ENCODE measurements at regions not wholly inside any gene's neighbourhood (a gene's known extent, or its start where the extent isn't known, plus 50 kb on each side); places are given as distances from the start of the nearest gene placed in this dataset.
"Not testable (repeated sequence)": the region's sequence is repeated elsewhere in the genome, so short reads cannot be mapped to it uniquely, and the experiment has no call there.

- H3K4me1 ChIP-seq (ENCODE audit: insufficient read depth, low read length, poor library complexity, severe bottlenecking), result no peaks in the 10 kb centered on the region
- no peak overlapping the region for H2AFZ ChIP-seq (ENCODE audit: low read length)
- H3F3A ChIP-seq (ENCODE audit: low read depth), result no peaks in the 10 kb centered on the region
- no peaks in the 10 kb centered on the region for H3K9me2 ChIP-seq (replicated peaks; ENCODE audit: low read depth, low read length)
- no peaks in the 10 kb centered on the region for H3K79me2 ChIP-seq (ENCODE audit: insufficient read depth, low read length)
- no peaks in the 10 kb centered on the region for H3K36me3 ChIP-seq (ENCODE audit: insufficient read depth, low read length)
- TF ChIP-seq EZH2phosphoT487 (IDR thresholded peaks at IDR 0.05; ENCODE audit: borderline replicate concordance), result no peak
- no peak for TF ChIP-seq CTCF (conservative IDR thresholded peaks at IDR 0.05; ENCODE audit: low read length)
- H3K27me3 ChIP-seq (ENCODE audit: insufficient read depth, low read length, poor library complexity, severe bottlenecking), result no peaks in the 10 kb centered on the region
- H3K9me3 ChIP-seq (ENCODE audit: insufficient read depth, low read depth, low read length), result no peaks in the 10 kb centered on the region
- no peak overlapping the region for H3K4me2 ChIP-seq (ENCODE audit: low read depth, low read length, poor library complexity, severe bottlenecking)
- H3K4me3 ChIP-seq (ENCODE audit: low read length, poor library complexity, severe bottlenecking), result no peak overlapping the region
- H4K20me1 ChIP-seq (ENCODE audit: insufficient read depth, low read length, poor library complexity, severe bottlenecking), result no peaks in the 10 kb centered on the region
- H3K9ac ChIP-seq (ENCODE audit: low read depth, low read length, poor library complexity, severe bottlenecking), result no peak overlapping the region
These were observed 705.1 kb downstream of the XPNPEP1 start for GRCh38 chr10:109218207-109218606.

GRCh38 chr10:109215291-109216075 lies 707.8 kb downstream of the XPNPEP1 start:
- no peaks in the 10 kb centered on the region for H3K9me2 ChIP-seq (replicated peaks; ENCODE audit: low read depth, low read length)

GRCh38 chr10:109214891-109215290 lies 708.4 kb downstream of the XPNPEP1 start:
- not testable (repeated sequence) for H3K27me3 ChIP-seq (ENCODE audit: insufficient read depth, low read length, poor library complexity, severe bottlenecking); H3K4me2 ChIP-seq (ENCODE audit: low read depth, low read length, poor library complexity, severe bottlenecking); H3F3A ChIP-seq (ENCODE audit: low read depth); H3K79me2 ChIP-seq (ENCODE audit: insufficient read depth, low read length); H3K9ac ChIP-seq (ENCODE audit: low read depth, low read length, poor library complexity, severe bottlenecking); H3K9me3 ChIP-seq (ENCODE audit: insufficient read depth, low read depth, low read length); H3K4me1 ChIP-seq (ENCODE audit: insufficient read depth, low read length, poor library complexity, severe bottlenecking); H3K36me3 ChIP-seq (ENCODE audit: insufficient read depth, low read length); H3K9me2 ChIP-seq (replicated peaks; ENCODE audit: low read depth, low read length); H3K4me3 ChIP-seq (ENCODE audit: low read length, poor library complexity, severe bottlenecking); H4K20me1 ChIP-seq (ENCODE audit: insufficient read depth, low read length, poor library complexity, severe bottlenecking); H2AFZ ChIP-seq (ENCODE audit: low read length)

More at GRCh38 chr10:109215291-109216075, 707.8 kb downstream of the XPNPEP1 start:
- H3K79me2 ChIP-seq (ENCODE audit: insufficient read depth, low read length), result no peaks in the 10 kb centered on the region
- H3K36me3 ChIP-seq (ENCODE audit: insufficient read depth, low read length), result no peaks in the 10 kb centered on the region
- H3K9ac ChIP-seq (ENCODE audit: low read depth, low read length, poor library complexity, severe bottlenecking), result no peak overlapping the region
- no peak overlapping the region for H3K4me2 ChIP-seq (ENCODE audit: low read depth, low read length, poor library complexity, severe bottlenecking)
- H2AFZ ChIP-seq (ENCODE audit: low read length), result no peak overlapping the region
- H3K4me3 ChIP-seq (ENCODE audit: low read length, poor library complexity, severe bottlenecking), result no peak overlapping the region
- H3K27me3 ChIP-seq (ENCODE audit: insufficient read depth, low read length, poor library complexity, severe bottlenecking), result no peaks in the 10 kb centered on the region
- TF ChIP-seq EZH2phosphoT487 (IDR thresholded peaks at IDR 0.05; ENCODE audit: borderline replicate concordance) (no peak), CTCF (conservative IDR thresholded peaks at IDR 0.05; ENCODE audit: low read length) (no peak)
- no peaks in the 10 kb centered on the region for H3K4me1 ChIP-seq (ENCODE audit: insufficient read depth, low read length, poor library complexity, severe bottlenecking)
- no peaks in the 10 kb centered on the region for H4K20me1 ChIP-seq (ENCODE audit: insufficient read depth, low read length, poor library complexity, severe bottlenecking)
- H3K9me3 ChIP-seq (ENCODE audit: insufficient read depth, low read depth, low read length), result no peaks in the 10 kb centered on the region
- H3F3A ChIP-seq (ENCODE audit: low read depth), result no peaks in the 10 kb centered on the region

- Histone ChIP-seq H3K4me2 (ENCODE audit: low read depth, low read length, poor library complexity, severe bottlenecking) (no peak overlapping the region), H3K27me3 (ENCODE audit: insufficient read depth, low read length, poor library complexity, severe bottlenecking) (no peaks in the 10 kb centered on the region), H3K9me2 (replicated peaks; ENCODE audit: low read depth, low read length) (no peaks in the 10 kb centered on the region), H3K9ac (ENCODE audit: low read depth, low read length, poor library complexity, severe bottlenecking) (no peak overlapping the region), H3K36me3 (ENCODE audit: insufficient read depth, low read length) (no peaks in the 10 kb centered on the region), H3K9me3 (ENCODE audit: insufficient read depth, low read depth, low read length) (no peaks in the 10 kb centered on the region), H3K4me3 (ENCODE audit: low read length, poor library complexity, severe bottlenecking) (no peak overlapping the region), H3K79me2 (ENCODE audit: insufficient read depth, low read length) (no peaks in the 10 kb centered on the region), H2AFZ (ENCODE audit: low read length) (no peak overlapping the region), H3K4me1 (ENCODE audit: insufficient read depth, low read length, poor library complexity, severe bottlenecking) (no peaks in the 10 kb centered on the region), H4K20me1 (ENCODE audit: insufficient read depth, low read length, poor library complexity, severe bottlenecking) (no peaks in the 10 kb centered on the region), H3F3A (ENCODE audit: low read depth) (no peaks in the 10 kb centered on the region)
- TF ChIP-seq EZH2phosphoT487 (IDR thresholded peaks at IDR 0.05; ENCODE audit: borderline replicate concordance), result no peak
- no peak for TF ChIP-seq CTCF (conservative IDR thresholded peaks at IDR 0.05; ENCODE audit: low read length)
These were observed 716.0 kb downstream of the XPNPEP1 start for GRCh38 chr10:109207361-109207760.

All from Loucy (cell line).